GM19238 (cell line): ENCODE measurements at regions not wholly inside any gene's neighbourhood (a gene's known extent, or its start where the extent isn't known, plus 50 kb on each side); places are given as distances from the start of the nearest gene placed in this dataset.
"Not testable (repeated sequence)": the region's sequence is repeated elsewhere in the genome, so short reads cannot be mapped to it uniquely, and the experiment has no call there.

Source experiments
- DNase-seq: peaks from one replicate; pipeline ENCODE4 v3.0.0; 2011; ENCODE audit warnings: low spot score; ENCODE audit not compliant: insufficient read length

- DNase-seq = no peak
Observed at GRCh38 chr5:40154194-40154593, 525.5 kb upstream of the PTGER4 start.

DNA sequence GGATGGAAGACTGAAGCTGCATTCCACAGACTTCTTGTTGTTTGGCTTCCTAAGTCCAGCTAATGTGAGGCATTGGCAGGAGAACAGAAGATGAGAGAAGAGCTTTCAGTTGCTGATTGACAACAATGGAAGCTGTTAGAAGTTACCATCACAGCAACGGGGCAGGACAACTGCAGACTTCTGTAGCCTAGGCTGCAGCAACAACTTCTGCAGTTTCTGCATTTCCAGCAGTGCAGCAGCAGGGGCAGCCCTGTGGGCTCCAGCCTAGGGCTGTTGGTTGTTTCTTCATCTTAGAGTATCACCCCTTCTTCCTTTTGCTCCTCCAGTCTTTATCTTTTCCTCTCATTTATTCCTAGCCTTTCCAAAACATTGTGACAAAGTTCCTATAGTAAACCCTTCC is 528.8 kb upstream of the PTGER4 start:
- no peak for DNase-seq

GRCh38 chr5:40141896-40142295 is 537.8 kb upstream of the PTGER4 start:
- no peak for DNase-seq

DNA sequence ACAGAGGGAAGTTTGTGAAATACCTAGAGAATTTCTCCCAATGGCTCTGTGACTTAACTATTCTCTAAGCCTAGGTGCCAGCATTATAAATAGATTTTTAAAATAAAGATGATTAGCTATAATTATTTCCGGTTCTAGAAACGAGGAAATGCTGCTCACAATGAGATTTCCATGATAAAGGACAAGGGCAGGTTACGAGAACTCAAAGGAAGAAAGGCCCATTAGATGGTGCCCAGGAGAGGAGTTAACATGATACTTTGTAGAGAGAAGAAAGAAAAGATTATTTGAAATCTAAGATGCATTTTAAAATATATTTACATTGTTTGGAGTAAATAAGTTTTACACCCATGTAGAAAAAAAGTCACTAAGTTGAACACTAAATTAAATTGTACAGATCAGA is 538.3 kb upstream of the PTGER4 start:
- DNase-seq = no peak

DNA sequence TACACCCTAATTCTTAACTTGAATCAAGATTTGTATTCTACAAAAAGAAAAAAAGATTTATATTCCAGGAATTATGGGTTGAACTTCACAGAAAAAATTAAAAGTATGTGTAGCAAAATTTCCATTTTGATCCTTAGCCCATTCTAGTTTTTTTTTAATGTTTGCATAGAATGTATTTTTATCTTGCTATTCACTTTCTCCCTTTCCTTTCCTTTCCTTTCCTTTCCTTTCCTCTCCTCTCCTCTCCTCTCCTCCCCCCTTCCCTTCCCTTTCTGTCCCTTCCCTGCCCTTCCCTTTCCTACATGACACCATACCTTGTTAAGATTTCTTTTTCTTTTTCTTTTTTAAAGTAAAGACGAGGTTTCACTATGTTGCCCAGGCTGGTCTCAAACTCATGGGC is 542.5 kb upstream of the PTGER4 start:
- no peak for DNase-seq

DNA sequence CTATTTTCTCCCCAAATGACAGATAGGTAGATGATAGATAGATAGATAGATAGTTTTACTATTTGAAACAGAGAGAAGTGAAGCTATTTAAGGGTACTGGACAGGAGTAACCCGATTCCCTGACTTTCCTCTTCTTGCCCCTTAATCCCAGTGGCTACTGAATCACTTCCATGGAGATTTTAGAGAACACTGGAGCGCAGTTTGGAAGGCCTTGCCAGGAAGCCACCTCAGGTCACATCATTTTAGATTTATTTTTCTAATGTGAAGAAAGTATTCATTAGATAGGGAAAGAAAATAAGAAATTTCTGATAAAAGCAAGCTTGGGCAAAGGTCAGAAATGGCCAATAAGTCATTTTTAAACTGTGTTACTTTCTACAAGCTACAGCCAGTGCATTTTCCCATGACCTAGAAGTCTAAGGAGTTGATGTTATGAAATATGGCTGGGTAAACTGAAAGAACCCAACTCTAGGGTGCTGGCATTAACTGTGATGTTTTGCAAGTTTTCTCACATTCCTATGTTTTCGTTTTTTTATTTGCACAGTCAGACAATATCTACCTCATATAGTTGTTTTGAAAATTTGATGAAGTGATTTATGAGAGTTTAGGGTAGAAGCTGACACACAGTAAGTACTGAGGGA is 544.7 kb upstream of the PTGER4 start:
- no peak for DNase-seq

DNA sequence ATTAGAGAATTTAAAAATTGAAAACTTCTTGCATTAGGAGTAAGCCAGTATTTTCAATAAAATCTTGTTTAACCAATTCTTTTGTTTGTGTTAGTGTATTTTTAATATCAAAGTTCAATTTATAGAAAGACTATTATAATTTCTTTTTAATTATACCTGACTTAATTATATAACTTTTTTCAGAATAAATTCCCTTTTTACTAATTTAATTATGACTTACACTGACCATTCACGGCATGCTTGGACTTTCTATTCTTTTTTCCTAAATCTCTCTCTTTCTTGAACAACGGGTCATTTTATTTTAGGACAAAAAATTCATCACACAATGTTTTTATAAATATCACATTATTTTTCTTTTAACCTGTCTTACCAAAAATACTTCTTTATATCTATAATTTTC is 555.3 kb upstream of the PTGER4 start:
- DNase-seq = no peak

GRCh38 chr5:40121236-40121635 is 558.5 kb upstream of the PTGER4 start:
- DNase-seq = no peak

DNA sequence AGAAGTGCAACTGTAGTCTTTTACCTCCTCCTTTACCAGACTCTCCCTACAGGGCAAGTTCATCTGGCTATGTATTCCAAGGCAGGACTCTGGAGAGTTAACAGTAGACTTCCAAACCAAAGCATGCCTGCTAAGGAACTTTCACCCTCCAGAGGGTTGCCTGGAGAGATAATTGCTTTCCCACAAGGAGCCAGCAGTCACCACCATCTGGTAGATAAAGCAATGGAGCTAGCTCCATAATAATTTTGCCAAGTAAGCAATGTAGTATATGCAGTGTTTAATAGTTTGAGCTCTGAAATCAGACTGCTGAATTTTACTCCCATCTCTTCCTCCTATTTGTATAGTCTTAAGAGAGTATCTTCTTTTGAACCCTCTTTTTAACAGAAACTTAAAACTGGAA is 566.8 kb upstream of the PTGER4 start:
- DNase-seq = no peak

GRCh38 chr5:40111036-40111435 is 568.7 kb upstream of the PTGER4 start:
- DNase-seq = not testable (repeated sequence)

- DNase-seq = not testable (repeated sequence)
Observed at GRCh38 chr5:40108764-40109390, 570.8 kb upstream of the PTGER4 start.

DNA sequence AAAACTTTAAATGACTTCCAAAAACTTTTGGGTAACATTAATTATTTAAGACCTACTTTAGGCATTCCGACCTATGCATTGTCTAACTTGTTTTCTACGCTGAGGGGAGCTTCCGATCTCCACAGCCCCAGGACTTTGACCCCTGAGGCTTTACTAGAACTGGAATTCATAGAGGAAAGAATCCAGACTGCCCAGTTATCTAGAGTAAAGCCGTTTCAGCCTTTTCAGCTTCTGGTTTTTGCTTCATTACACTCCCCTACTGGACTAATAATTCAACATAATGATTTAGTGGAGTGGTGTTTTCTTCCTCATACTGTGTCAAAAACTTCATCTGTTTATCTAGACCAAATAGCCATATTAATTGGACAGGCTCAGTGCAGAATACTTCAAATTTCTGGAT is 571.9 kb upstream of the PTGER4 start:
- not testable (repeated sequence) for DNase-seq

DNA sequence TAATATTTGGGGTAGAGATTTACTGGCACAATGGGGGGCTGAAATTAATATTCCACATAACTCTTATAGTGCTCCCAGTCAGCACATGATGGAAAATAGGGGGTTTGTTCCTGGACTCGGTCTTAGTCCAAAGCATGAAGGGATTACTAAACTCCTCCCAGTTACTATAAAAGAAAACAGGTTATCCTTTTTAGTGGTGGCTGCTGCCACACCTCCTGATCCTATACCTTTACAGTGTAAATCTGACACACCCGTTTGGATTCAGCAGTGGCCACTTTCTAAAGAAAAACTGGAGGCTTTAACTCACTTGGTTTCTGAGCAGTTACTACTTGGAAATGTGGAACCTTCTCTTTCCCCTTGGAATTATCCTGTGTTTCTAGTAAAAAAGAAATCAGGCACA is 572.9 kb upstream of the PTGER4 start:
- no peak for DNase-seq

DNA sequence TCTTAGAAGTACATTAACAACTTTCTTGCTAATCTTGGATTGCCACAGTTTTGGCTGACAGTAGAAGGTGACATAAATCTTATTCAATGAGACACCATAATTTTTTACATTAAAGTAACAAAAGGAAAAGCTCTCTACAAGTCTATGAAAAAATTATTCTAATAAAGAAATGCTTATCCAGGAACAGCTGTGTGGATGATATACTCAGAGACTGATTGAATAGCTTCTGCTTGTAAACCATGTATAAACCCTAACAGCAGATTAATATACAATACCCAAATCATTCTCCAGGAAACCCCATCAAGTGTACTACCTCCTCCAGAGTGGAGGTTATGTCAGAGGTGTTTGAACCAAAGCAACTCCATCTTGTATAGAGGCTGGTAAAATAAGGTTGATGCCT is 581.4 kb upstream of the PTGER4 start:
- no peak for DNase-seq

- no peak for DNase-seq
Observed at GRCh38 chr5:40093550-40093949, 586.2 kb upstream of the PTGER4 start.

DNA sequence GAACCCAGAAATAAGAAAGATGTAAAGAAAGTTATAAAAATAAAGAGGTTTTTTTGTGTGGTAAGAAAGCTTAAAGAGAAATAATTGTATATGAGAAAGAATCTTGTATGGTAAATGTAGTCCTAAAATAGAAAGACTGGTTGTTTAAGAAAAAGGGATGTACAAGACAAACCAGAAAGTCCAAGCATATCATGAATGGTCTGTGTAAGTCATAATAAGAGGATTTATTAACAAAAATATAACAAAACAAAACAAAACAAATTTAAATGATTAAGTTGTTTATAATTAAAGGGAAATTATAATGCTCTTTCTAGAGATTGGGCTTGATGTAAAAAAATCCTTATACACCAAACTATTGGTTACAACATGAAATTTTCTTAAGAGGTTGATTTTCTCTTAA is 590.4 kb upstream of the PTGER4 start:
- DNase-seq = no peak

DNA sequence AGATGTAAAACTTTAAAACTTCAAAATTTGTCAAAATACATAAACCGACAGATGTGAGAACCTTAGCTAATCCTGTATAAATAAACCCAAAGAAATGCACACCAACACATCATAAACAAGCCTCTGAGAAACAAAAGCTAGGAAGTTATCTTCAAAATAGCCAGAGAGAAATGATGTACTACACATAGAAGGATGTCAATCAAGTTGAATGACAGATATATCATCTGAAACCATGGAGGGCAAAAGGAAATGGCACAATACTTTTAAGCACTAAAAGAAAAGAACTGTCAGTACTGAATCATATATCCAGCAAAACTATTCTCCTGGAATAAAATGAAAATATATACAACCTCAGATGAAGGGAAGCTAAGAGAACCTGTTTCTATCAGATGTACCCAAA is 595.1 kb upstream of the PTGER4 start:
- DNase-seq = no peak

GRCh38 chr5:40082313-40082712 is 597.4 kb upstream of the PTGER4 start:
- DNase-seq = no peak

DNA sequence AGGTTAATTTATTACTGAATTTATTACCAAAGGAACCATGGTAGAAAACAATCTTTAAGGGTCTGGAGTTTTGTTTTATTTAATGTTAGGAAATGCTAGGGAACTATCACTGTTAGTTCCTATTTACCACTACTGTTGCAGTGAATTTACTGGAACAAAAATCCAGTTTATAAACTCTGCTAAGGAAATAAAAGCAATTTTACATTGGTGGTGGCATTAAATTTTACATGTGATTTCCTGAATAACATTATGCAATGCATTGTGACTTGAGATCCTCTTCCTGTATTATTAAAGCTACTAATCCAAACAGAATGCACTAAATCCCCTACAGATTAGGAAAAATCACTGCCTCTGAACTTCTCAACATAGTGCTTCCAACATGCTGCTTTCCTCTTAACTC is 599.5 kb upstream of the PTGER4 start:
- DNase-seq = no peak

DNA sequence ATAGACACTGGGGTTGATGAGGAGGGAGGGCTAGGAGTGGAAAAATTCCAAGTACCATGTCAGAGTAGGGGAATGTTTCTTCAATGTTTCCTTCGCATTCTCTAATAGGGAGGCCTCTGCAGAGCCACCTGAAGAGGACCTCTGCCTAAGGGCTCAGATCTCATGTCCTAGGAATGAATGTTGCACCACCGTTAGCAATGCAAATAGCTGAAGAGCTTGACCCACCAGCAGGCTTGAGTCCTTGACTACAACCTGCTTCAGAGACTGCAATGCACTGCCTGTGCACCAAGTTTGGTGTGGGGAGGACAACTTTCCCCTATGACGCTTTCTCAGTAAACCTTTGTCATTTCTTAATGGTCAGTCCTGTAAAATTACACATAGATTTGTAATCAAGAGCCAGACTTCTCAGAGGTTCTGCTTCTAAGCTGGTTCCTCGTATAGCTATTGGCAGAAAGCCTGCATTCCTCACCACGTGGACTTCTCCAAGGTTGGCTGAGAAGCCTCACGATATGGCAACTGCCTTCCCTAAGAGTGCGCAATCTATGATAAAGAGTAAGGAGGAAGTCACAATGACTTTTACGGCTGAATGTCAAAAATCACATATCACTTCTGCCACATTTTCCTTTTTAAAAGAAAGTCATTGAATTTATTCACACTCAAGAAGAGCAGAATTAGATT is 600.7 kb upstream of the PTGER4 start:
- no peak for DNase-seq

GRCh38 chr5:40074826-40075225 is 604.9 kb upstream of the PTGER4 start:
- DNase-seq = no peak

GRCh38 chr5:40073927-40074326 is 605.8 kb upstream of the PTGER4 start:
- no peak for DNase-seq

DNA sequence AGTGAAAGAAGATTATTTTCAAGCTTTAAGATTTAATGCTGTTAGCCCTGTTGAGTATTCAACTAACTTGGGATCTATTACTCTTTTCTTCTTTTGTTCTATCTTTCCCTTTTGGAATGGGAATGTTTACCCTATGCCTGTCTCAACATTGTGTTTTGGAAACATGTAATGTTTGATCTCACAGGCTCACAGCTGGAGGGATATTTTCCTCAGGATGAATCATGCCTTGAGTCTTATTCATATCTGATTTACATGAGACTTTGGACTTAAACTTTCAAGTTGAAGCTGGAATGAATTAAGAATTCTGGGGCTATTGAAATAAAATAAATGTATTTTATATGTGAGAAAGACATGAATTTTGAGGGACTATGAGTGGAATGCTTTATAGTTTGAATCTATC is 607.8 kb upstream of the PTGER4 start:
- DNase-seq = no peak
